HL-60 (cell line): ENCODE measurements at regions not wholly inside any gene's neighbourhood (a gene's known extent, or its start where the extent isn't known, plus 50 kb on each side); places are given as distances from the start of the nearest gene placed in this dataset.

Experiments
- DNase-seq, 2 experiments: peaks; one replicate each; pipeline ENCODE4 v3.0.0-alpha.2; 2010 to 2020; ENCODE audit warnings: low read depth in 1 of 2, low spot score in 1 of 2
- H3K27ac ChIP-seq: fragments of 250-450 bp; sonication (Bioruptor Pico); replicated peaks from 2 replicates; pipeline ENCODE4 v1.5.1; 2020; ENCODE audit warnings: mild to moderate bottlenecking, moderate library complexity
- H3K27me3 ChIP-seq: fragments of 250-450 bp; sonication (Bioruptor Pico); 2 replicates; pipeline ENCODE4 v1.5.1; 2021; ENCODE audit warnings: mild to moderate bottlenecking, moderate library complexity; ENCODE audit not compliant: insufficient read depth, poor library complexity, severe bottlenecking
- H3K4me3 ChIP-seq: replicated peaks from 2 replicates; pipeline ENCODE4 v1.5.1; 2011; ENCODE audit warnings: mild to moderate bottlenecking, control low read depth, low read length; ENCODE audit not compliant: insufficient read depth
- GABPA ChIP-seq: IDR thresholded peaks from 2 replicates; pipeline ENCODE4 v1.6.1; 2012; ENCODE audit warnings: low read depth
- POLR2AphosphoS5 ChIP-seq: IDR thresholded peaks from 2 replicates; pipeline ENCODE4 v1.6.1; 2012; ENCODE audit warnings: low read depth
- SPI1 ChIP-seq: IDR thresholded peaks from 2 replicates; pipeline ENCODE4 v1.6.1; 2012; ENCODE audit warnings: low read depth, mild to moderate bottlenecking, borderline replicate concordance
- TF ChIP-seq, protein P1 (sequence below): IDR thresholded peaks from 2 replicates; pipeline ENCODE4 v1.6.1; 2012; ENCODE audit warnings: low read depth; ENCODE audit not compliant: insufficient replicate concordance
- TF ChIP-seq, protein P2 (sequence below): IDR thresholded peaks from one replicate; pipeline ENCODE4 v1.5.1; 2011; ENCODE audit warnings: low read length, control low read depth, inconsistent platforms; ENCODE audit not compliant: insufficient read depth

DNA sequence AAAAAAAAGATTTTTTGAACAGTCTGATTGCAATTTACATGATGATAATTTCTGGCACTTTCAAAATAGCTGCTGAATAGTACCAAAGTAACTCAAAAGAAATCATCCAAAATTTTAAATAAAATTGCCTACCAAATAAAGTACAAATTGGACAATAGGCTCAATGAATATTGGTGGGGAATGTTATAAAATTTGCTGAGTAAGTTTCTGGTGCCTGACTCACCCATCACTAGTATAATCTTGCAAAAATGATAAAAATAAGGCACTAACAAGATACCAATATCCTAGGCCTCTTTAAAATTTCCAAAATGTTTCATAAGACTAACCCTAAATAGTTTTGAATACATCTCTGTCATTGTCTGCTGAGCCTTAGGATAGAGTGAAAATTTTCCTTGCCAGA lies 145.3 kb upstream of the LRFN5 start:
- Histone ChIP-seq H3K4me3 (no peak overlapping the region), H3K27ac (no peak overlapping the region), H3K27me3 (no peaks in the 10 kb centered on the region)
- no peak for TF ChIP-seq SPI1
- TF ChIP-seq, protein P1, sequence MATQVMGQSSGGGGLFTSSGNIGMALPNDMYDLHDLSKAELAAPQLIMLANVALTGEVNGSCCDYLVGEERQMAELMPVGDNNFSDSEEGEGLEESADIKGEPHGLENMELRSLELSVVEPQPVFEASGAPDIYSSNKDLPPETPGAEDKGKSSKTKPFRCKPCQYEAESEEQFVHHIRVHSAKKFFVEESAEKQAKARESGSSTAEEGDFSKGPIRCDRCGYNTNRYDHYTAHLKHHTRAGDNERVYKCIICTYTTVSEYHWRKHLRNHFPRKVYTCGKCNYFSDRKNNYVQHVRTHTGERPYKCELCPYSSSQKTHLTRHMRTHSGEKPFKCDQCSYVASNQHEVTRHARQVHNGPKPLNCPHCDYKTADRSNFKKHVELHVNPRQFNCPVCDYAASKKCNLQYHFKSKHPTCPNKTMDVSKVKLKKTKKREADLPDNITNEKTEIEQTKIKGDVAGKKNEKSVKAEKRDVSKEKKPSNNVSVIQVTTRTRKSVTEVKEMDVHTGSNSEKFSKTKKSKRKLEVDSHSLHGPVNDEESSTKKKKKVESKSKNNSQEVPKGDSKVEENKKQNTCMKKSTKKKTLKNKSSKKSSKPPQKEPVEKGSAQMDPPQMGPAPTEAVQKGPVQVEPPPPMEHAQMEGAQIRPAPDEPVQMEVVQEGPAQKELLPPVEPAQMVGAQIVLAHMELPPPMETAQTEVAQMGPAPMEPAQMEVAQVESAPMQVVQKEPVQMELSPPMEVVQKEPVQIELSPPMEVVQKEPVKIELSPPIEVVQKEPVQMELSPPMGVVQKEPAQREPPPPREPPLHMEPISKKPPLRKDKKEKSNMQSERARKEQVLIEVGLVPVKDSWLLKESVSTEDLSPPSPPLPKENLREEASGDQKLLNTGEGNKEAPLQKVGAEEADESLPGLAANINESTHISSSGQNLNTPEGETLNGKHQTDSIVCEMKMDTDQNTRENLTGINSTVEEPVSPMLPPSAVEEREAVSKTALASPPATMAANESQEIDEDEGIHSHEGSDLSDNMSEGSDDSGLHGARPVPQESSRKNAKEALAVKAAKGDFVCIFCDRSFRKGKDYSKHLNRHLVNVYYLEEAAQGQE: no peak
- TF ChIP-seq, protein P2, sequence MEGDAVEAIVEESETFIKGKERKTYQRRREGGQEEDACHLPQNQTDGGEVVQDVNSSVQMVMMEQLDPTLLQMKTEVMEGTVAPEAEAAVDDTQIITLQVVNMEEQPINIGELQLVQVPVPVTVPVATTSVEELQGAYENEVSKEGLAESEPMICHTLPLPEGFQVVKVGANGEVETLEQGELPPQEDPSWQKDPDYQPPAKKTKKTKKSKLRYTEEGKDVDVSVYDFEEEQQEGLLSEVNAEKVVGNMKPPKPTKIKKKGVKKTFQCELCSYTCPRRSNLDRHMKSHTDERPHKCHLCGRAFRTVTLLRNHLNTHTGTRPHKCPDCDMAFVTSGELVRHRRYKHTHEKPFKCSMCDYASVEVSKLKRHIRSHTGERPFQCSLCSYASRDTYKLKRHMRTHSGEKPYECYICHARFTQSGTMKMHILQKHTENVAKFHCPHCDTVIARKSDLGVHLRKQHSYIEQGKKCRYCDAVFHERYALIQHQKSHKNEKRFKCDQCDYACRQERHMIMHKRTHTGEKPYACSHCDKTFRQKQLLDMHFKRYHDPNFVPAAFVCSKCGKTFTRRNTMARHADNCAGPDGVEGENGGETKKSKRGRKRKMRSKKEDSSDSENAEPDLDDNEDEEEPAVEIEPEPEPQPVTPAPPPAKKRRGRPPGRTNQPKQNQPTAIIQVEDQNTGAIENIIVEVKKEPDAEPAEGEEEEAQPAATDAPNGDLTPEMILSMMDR: no peak
- TF ChIP-seq GABPA: no peak
- TF ChIP-seq POLR2AphosphoS5: no peak
- DNase-seq: no peak

DNA sequence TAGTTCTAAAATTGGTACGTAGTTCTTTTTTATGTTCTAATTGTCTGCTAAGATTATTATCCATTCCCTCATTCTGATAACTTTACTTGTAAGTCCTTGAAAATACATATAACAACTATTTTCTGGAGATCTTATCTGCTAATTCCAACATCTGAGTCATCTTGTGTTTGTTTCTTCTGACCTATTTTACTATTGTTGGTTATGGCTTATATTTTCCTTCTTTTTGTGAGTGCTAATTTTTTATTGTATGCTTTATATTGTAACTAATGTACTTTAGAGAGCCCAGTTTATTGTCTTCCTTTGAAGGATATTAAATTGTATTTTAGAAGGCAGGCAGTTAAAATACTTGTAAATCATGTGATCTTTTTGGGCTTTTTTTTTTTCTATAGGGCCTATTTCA lies 149.3 kb upstream of the LRFN5 start:
- TF ChIP-seq GABPA (no peak), POLR2AphosphoS5 (no peak), SPI1 (no peak)
- TF ChIP-seq, protein P1: no peak
- TF ChIP-seq, protein P2: no peak
- Histone ChIP-seq H3K4me3 (no peak overlapping the region), H3K27ac (no peak overlapping the region), H3K27me3 (no peaks in the 10 kb centered on the region)
- DNase-seq: no peak

DNA sequence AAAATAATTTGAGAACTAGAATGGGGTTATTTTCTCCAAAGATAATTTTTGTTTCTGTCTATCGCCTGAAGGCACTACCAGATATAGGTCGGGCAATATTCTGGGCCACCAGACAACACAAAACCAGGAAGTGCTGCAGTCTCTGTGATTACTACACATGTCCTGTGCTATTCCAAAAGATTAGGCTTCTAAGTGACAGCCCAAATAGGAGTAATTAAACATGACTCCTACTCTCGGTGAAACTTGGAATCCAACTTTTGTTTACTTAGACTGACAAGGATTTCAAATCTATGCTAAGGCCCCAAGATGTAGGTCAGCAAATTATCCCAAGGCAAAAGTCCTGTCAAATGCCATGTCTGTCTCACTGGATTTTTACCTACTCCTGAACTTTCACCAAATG lies 157.6 kb upstream of the LRFN5 start:
- no peaks in the 10 kb centered on the region for H3K27me3 ChIP-seq
- no peak for DNase-seq
- TF ChIP-seq, protein P1: no peak
- TF ChIP-seq GABPA (no peak), SPI1 (no peak), POLR2AphosphoS5 (no peak)
- TF ChIP-seq, protein P2: no peak
- no peak overlapping the region for H3K27ac ChIP-seq
- H3K4me3 ChIP-seq: no peak overlapping the region
